ENCODE measurements at regions not wholly inside any gene's neighbourhood (a gene's known extent, or its start where the extent isn't known, plus 50 kb on each side); places are given as distances from the start of the nearest gene placed in this dataset.

DNA sequence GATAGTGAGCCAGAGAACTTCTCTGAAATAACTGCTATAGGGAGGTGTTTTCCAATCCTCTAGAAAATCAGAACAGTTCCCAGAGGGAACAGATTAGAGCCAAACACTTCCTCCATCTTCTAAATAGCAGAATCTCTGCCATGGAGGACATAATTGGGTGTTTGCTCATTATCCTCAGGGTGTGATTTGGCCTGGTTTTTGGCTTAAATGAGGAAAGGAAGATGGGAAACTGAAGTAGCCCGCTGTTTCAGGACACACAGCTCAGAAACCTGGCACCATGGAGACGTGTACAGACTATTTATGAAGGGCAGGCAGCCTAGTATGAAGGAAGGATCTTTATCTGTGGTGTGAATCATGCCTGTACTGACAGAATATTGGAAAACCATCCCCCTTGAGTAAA is 231.7 kb upstream of the PRKD1 start:
- H2AFZ ChIP-seq (ENCODE audit: low read depth), result no peak overlapping the region
- no peaks in the 10 kb centered on the region for H3F3A ChIP-seq (replicated peaks; ENCODE audit: insufficient read depth)
- no peak overlapping the region for H3K27ac ChIP-seq (ENCODE audit: low read depth in 2 of 2, low read length in 1 of 2)
- TF ChIP-seq, protein P1, sequence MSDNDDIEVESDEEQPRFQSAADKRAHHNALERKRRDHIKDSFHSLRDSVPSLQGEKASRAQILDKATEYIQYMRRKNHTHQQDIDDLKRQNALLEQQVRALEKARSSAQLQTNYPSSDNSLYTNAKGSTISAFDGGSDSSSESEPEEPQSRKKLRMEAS (IDR thresholded peaks at IDR 0.05; ENCODE audit: low read depth), result no peak
- TF ChIP-seq FOXJ3 (CRISPR knock-in tag; IDR thresholded peaks at IDR 0.05), result no peak
- TF ChIP-seq TEAD4 (IDR thresholded peaks at IDR 0.05; ENCODE audit: borderline replicate concordance, insufficient read depth), result no peak
- TF ChIP-seq POLR2AphosphoS5 (IDR thresholded peaks at IDR 0.05; ENCODE audit: low read depth, low read length), result no peak
- no peak for TF ChIP-seq ELF1 (IDR thresholded peaks at IDR 0.05)
- TF ChIP-seq GABPA (IDR thresholded peaks at IDR 0.05; ENCODE audit: low read depth), result no peak
- no peak for TF ChIP-seq FOXM1 (IDR thresholded peaks at IDR 0.05; ENCODE audit: low read depth)
- TF ChIP-seq, protein P2, sequence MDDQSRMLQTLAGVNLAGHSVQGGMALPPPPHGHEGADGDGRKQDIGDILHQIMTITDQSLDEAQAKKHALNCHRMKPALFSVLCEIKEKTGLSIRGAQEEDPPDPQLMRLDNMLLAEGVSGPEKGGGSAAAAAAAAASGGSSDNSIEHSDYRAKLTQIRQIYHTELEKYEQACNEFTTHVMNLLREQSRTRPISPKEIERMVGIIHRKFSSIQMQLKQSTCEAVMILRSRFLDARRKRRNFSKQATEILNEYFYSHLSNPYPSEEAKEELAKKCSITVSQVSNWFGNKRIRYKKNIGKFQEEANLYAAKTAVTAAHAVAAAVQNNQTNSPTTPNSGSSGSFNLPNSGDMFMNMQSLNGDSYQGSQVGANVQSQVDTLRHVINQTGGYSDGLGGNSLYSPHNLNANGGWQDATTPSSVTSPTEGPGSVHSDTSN (IDR thresholded peaks at IDR 0.05), result no peak
- H3K4me1 ChIP-seq (ENCODE audit: control insufficient read depth in 1 of 2, insufficient read depth in 2 of 2, low read depth in 1 of 2, low read length in 1 of 2), result no peaks in the 10 kb centered on the region
- H3K9me2 ChIP-seq, result no peaks in the 10 kb centered on the region
- CTCF ChIA-PET, result no interaction called here
- no peaks in the 10 kb centered on the region for H3K9me3 ChIP-seq
- POLR2A ChIA-PET, result no interaction called here
- no peak overlapping the region for H3K9ac ChIP-seq
- 0% methylated on average over 2 of the region's 2 CpGs for WGBS (ENCODE audit: low lambda C conversion rate)
- H3K79me2 ChIP-seq (ENCODE audit: insufficient read depth), result no peaks in the 10 kb centered on the region
- no peak overlapping the region for H3K4me3 ChIP-seq (ENCODE audit: low read depth in 2 of 2, low read length in 1 of 2)
- H3K27me3 ChIP-seq (ENCODE audit: insufficient read depth), result no peaks in the 10 kb centered on the region
- no peaks in the 10 kb centered on the region for H3K36me3 ChIP-seq (replicated peaks in 1 of 2; ENCODE audit: control insufficient read depth in 1 of 2, insufficient read depth in 2 of 2, low read length in 1 of 2)
- H3K4me2 ChIP-seq, result no peak overlapping the region
- DNase-seq, result no peak
- H4K20me1 ChIP-seq (ENCODE audit: insufficient read depth), result no peaks in the 10 kb centered on the region

DNA sequence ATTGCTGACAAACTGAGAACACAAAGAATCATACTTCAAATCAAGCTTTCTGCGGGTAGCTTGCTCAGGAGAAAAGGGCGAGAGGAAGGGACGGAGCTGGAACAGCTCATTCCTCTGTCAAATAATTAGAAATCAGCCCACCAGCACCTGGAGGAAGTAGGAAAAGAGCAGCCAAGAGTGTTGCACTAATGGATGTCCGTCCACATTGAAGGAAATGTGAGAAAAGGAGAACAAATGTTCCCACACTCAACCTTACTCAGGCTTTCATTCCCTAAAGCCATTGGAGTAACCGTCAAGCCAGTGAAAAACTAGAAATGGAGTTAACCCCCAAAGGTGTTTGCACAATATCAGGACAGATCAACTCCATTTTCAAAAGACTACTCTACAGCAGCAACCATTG is 233.0 kb upstream of the PRKD1 start:
- no peaks in the 10 kb centered on the region for H3K27me3 ChIP-seq (ENCODE audit: insufficient read depth)
- no peak overlapping the region for H3K27ac ChIP-seq (ENCODE audit: low read depth in 2 of 2, low read length in 1 of 2)
- no peaks in the 10 kb centered on the region for H3K36me3 ChIP-seq (replicated peaks in 1 of 2; ENCODE audit: control insufficient read depth in 1 of 2, insufficient read depth in 2 of 2, low read length in 1 of 2)
- DNase-seq, result no peak
- H3K4me3 ChIP-seq (ENCODE audit: low read depth in 2 of 2, low read length in 1 of 2), result no peak overlapping the region
- peak overlapping the region; percentile 12; the same call in 1 of the 2 replicates for H2AFZ ChIP-seq (ENCODE audit: low read depth)
- no peaks in the 10 kb centered on the region for H3F3A ChIP-seq (replicated peaks; ENCODE audit: insufficient read depth)
- no peaks in the 10 kb centered on the region for H3K9me2 ChIP-seq
- no peaks in the 10 kb centered on the region for H3K9me3 ChIP-seq
- TF ChIP-seq RXRA (IDR thresholded peaks at IDR 0.05; ENCODE audit: borderline replicate concordance, low read depth) (no peak), TCF12 (IDR thresholded peaks at IDR 0.05) (no peak), MXI1 (IDR thresholded peaks at IDR 0.05; ENCODE audit: low read depth, low read length) (no peak), NRF1 (IDR thresholded peaks at IDR 0.05; ENCODE audit: low read depth, low read length) (no peak), GABPA (IDR thresholded peaks at IDR 0.05; ENCODE audit: low read depth) (no peak), NFIC (IDR thresholded peaks at IDR 0.05; ENCODE audit: borderline replicate concordance) (no peak), GATA2 (CRISPR knock-in tag; IDR thresholded peaks at IDR 0.05) (no peak), SMC3 (IDR thresholded peaks at IDR 0.05; ENCODE audit: low read depth, low read length) (no peak)
- TF ChIP-seq, protein P3, sequence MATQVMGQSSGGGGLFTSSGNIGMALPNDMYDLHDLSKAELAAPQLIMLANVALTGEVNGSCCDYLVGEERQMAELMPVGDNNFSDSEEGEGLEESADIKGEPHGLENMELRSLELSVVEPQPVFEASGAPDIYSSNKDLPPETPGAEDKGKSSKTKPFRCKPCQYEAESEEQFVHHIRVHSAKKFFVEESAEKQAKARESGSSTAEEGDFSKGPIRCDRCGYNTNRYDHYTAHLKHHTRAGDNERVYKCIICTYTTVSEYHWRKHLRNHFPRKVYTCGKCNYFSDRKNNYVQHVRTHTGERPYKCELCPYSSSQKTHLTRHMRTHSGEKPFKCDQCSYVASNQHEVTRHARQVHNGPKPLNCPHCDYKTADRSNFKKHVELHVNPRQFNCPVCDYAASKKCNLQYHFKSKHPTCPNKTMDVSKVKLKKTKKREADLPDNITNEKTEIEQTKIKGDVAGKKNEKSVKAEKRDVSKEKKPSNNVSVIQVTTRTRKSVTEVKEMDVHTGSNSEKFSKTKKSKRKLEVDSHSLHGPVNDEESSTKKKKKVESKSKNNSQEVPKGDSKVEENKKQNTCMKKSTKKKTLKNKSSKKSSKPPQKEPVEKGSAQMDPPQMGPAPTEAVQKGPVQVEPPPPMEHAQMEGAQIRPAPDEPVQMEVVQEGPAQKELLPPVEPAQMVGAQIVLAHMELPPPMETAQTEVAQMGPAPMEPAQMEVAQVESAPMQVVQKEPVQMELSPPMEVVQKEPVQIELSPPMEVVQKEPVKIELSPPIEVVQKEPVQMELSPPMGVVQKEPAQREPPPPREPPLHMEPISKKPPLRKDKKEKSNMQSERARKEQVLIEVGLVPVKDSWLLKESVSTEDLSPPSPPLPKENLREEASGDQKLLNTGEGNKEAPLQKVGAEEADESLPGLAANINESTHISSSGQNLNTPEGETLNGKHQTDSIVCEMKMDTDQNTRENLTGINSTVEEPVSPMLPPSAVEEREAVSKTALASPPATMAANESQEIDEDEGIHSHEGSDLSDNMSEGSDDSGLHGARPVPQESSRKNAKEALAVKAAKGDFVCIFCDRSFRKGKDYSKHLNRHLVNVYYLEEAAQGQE (IDR thresholded peaks at IDR 0.05; ENCODE audit: low read depth, low read length), result no peak
- TF ChIP-seq, protein P4, sequence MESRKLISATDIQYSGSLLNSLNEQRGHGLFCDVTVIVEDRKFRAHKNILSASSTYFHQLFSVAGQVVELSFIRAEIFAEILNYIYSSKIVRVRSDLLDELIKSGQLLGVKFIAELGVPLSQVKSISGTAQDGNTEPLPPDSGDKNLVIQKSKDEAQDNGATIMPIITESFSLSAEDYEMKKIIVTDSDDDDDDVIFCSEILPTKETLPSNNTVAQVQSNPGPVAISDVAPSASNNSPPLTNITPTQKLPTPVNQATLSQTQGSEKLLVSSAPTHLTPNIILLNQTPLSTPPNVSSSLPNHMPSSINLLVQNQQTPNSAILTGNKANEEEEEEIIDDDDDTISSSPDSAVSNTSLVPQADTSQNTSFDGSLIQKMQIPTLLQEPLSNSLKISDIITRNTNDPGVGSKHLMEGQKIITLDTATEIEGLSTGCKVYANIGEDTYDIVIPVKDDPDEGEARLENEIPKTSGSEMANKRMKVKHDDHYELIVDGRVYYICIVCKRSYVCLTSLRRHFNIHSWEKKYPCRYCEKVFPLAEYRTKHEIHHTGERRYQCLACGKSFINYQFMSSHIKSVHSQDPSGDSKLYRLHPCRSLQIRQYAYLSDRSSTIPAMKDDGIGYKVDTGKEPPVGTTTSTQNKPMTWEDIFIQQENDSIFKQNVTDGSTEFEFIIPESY (IDR thresholded peaks at IDR 0.05; ENCODE audit: borderline replicate concordance, low read depth), result no peak
- TF ChIP-seq, protein P5, sequence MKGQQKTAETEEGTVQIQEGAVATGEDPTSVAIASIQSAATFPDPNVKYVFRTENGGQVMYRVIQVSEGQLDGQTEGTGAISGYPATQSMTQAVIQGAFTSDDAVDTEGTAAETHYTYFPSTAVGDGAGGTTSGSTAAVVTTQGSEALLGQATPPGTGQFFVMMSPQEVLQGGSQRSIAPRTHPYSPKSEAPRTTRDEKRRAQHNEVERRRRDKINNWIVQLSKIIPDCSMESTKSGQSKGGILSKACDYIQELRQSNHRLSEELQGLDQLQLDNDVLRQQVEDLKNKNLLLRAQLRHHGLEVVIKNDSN (IDR thresholded peaks at IDR 0.05; ENCODE audit: borderline replicate concordance, low read depth), result no peak
- TF ChIP-seq, protein P6, sequence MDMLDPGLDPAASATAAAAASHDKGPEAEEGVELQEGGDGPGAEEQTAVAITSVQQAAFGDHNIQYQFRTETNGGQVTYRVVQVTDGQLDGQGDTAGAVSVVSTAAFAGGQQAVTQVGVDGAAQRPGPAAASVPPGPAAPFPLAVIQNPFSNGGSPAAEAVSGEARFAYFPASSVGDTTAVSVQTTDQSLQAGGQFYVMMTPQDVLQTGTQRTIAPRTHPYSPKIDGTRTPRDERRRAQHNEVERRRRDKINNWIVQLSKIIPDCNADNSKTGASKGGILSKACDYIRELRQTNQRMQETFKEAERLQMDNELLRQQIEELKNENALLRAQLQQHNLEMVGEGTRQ (IDR thresholded peaks at IDR 0.05; ENCODE audit: borderline replicate concordance, low read depth, low read length), result no peak
- H3K4me2 ChIP-seq, result no peak overlapping the region
- CTCF ChIA-PET, result no interaction called here
- 4% methylated on average over 5 of the region's 5 CpGs for WGBS (ENCODE audit: low lambda C conversion rate)
- no peaks in the 10 kb centered on the region for H4K20me1 ChIP-seq (ENCODE audit: insufficient read depth)
- H3K79me2 ChIP-seq (ENCODE audit: insufficient read depth), result no peaks in the 10 kb centered on the region
- H3K4me1 ChIP-seq (ENCODE audit: control insufficient read depth in 1 of 2, insufficient read depth in 2 of 2, low read depth in 1 of 2, low read length in 1 of 2), result no peaks in the 10 kb centered on the region
- POLR2A ChIA-PET, result no interaction called here
- no peak overlapping the region for H3K9ac ChIP-seq

Measured in SK-N-SH (cell line).